ENCODE measurements at regions not wholly inside any gene's neighbourhood (a gene's known extent, or its start where the extent isn't known, plus 50 kb on each side); places are given as distances from the start of the nearest gene placed in this dataset.

DNA sequence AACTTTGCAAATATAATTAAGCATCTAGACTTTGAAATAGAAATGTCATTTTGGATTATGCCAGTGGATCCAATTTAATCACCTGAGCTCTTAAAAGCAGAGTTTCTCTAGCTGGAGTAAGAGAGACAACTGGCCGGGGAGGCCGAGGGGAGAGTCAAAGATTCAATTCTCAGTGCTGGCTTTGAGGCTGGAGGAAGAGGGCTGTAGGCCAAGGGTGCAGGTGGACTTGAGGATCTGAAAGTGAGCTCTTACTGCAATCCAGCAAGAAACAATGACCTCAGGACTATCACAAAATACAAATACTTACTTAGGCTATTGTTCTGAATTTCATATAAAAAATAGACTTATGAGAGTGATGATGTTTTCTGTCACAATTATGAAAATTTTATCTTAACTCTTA, 814.5 kb downstream of the CBLN2 start:
- no peaks in the 10 kb centered on the region for H3K79me2 ChIP-seq (ENCODE audit: low read depth)
- Mint-ChIP-seq H3K4me3 (no peak overlapping the region), H3K4me1 (no peaks in the 10 kb centered on the region), H3K27me3 (ENCODE audit: insufficient read depth, low read depth) (no peaks in the 10 kb centered on the region), H3K36me3 (no peaks in the 10 kb centered on the region), H3K9me3 (no peaks in the 10 kb centered on the region), H3K27ac (no peak overlapping the region)
- no peaks in the 10 kb centered on the region for H3K27me3 ChIP-seq
- no peak for TF ChIP-seq EZH2phosphoT487 (IDR thresholded peaks at IDR 0.05)
- TF ChIP-seq, protein P1, sequence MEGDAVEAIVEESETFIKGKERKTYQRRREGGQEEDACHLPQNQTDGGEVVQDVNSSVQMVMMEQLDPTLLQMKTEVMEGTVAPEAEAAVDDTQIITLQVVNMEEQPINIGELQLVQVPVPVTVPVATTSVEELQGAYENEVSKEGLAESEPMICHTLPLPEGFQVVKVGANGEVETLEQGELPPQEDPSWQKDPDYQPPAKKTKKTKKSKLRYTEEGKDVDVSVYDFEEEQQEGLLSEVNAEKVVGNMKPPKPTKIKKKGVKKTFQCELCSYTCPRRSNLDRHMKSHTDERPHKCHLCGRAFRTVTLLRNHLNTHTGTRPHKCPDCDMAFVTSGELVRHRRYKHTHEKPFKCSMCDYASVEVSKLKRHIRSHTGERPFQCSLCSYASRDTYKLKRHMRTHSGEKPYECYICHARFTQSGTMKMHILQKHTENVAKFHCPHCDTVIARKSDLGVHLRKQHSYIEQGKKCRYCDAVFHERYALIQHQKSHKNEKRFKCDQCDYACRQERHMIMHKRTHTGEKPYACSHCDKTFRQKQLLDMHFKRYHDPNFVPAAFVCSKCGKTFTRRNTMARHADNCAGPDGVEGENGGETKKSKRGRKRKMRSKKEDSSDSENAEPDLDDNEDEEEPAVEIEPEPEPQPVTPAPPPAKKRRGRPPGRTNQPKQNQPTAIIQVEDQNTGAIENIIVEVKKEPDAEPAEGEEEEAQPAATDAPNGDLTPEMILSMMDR (IDR thresholded peaks at IDR 0.05): no peak
- no peak for TF ChIP-seq EZH2 (IDR thresholded peaks at IDR 0.05)
- H3F3A ChIP-seq (ENCODE audit: low read depth): no peaks in the 10 kb centered on the region
- no peak overlapping the region for H3K27ac ChIP-seq
- no peaks in the 10 kb centered on the region for H4K20me1 ChIP-seq (ENCODE audit: low read depth)
- H3K9me3 ChIP-seq (ENCODE audit: low read depth): no peaks in the 10 kb centered on the region
- H3K4me3 ChIP-seq: no peak overlapping the region
- no peak overlapping the region for H3K4me2 ChIP-seq
- no peaks in the 10 kb centered on the region for H3K36me3 ChIP-seq
- H2AFZ ChIP-seq (replicated peaks): no peak overlapping the region
- no peak overlapping the region for H3K9ac ChIP-seq
- no peak for DNase-seq (ENCODE audit: low spot score)
- H3K4me1 ChIP-seq: no peaks in the 10 kb centered on the region

DNA sequence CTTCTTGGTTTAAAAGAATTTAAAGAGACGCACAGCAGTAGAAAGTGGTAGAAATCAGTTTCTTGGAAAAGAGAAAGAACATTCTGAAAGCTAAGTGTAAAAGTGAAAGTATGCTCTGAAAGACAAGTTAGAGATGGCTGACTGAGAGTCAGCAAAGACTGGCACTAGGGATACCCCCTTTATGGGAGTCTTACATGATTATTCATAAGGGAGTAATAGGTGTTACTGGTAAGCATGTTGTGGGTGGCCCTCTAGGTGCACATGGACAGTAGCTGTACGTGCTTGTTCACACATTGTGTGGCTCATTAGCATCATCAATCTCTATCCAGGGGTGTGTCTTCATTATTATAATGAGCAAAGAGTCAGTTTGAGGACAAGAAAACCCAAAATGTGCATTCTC, 816.2 kb downstream of the CBLN2 start:
- Histone ChIP-seq H3K79me2 (ENCODE audit: low read depth) (no peaks in the 10 kb centered on the region), H3K4me3 (no peak overlapping the region), H3F3A (ENCODE audit: low read depth) (no peaks in the 10 kb centered on the region), H3K36me3 (no peaks in the 10 kb centered on the region), H2AFZ (replicated peaks) (no peak overlapping the region), H3K9me3 (ENCODE audit: low read depth) (no peaks in the 10 kb centered on the region), H3K4me2 (no peak overlapping the region), H4K20me1 (ENCODE audit: low read depth) (no peaks in the 10 kb centered on the region), H3K9ac (no peak overlapping the region), H3K4me1 (no peaks in the 10 kb centered on the region), H3K27me3 (no peaks in the 10 kb centered on the region), H3K27ac (no peak overlapping the region)
- Mint-ChIP-seq H3K4me1 (no peaks in the 10 kb centered on the region), H3K9me3 (no peaks in the 10 kb centered on the region), H3K36me3 (no peaks in the 10 kb centered on the region), H3K4me3 (no peak overlapping the region), H3K27ac (no peak overlapping the region), H3K27me3 (ENCODE audit: insufficient read depth, low read depth) (no peaks in the 10 kb centered on the region)
- TF ChIP-seq EZH2 (IDR thresholded peaks at IDR 0.05): no peak
- TF ChIP-seq, protein P1 (IDR thresholded peaks at IDR 0.05): no peak
- no peak for TF ChIP-seq EZH2phosphoT487 (IDR thresholded peaks at IDR 0.05)
- DNase-seq (ENCODE audit: low spot score): no peak

DNA sequence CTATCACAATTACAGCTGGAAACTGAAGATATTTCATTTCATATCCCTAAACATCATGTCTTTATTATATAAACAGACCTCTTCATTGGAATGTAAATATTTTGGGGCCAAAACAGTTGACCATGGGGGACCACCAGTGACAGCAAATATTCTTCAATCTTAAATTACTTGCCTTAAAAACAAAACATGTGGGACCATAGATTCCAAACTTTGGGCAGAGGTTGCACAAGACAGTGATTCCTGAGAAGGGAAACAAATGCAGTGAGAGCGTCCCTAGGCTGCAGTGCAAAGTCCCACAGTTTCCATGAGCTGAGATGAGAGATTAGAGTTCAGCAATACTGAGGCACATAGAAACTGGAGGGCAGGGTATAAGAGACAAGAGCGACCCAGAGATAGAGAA, 818.9 kb downstream of the CBLN2 start:
- Mint-ChIP-seq H3K27me3 (ENCODE audit: insufficient read depth, low read depth) (no peaks in the 10 kb centered on the region), H3K9me3 (no peaks in the 10 kb centered on the region), H3K4me3 (no peak overlapping the region), H3K4me1 (no peaks in the 10 kb centered on the region), H3K27ac (no peak overlapping the region), H3K36me3 (no peaks in the 10 kb centered on the region)
- no peak overlapping the region for H3K4me2 ChIP-seq
- H3K36me3 ChIP-seq: no peaks in the 10 kb centered on the region
- no peak overlapping the region for H3K9ac ChIP-seq
- no peaks in the 10 kb centered on the region for H3K27me3 ChIP-seq
- no peak for TF ChIP-seq EZH2phosphoT487 (IDR thresholded peaks at IDR 0.05)
- TF ChIP-seq, protein P1 (IDR thresholded peaks at IDR 0.05): no peak
- no peak for TF ChIP-seq EZH2 (IDR thresholded peaks at IDR 0.05)
- no peak for DNase-seq (ENCODE audit: low spot score)
- no peaks in the 10 kb centered on the region for H3F3A ChIP-seq (ENCODE audit: low read depth)
- H4K20me1 ChIP-seq (ENCODE audit: low read depth): no peaks in the 10 kb centered on the region
- no peak overlapping the region for H3K4me3 ChIP-seq
- no peaks in the 10 kb centered on the region for H3K9me3 ChIP-seq (ENCODE audit: low read depth)
- H3K27ac ChIP-seq: no peak overlapping the region
- H3K79me2 ChIP-seq (ENCODE audit: low read depth): no peaks in the 10 kb centered on the region
- H3K4me1 ChIP-seq: no peaks in the 10 kb centered on the region
- H2AFZ ChIP-seq (replicated peaks): no peak overlapping the region
